NT2/D1 (cell line): ENCODE measurements at regions not wholly inside any gene's neighbourhood (a gene's known extent, or its start where the extent isn't known, plus 50 kb on each side); places are given as distances from the start of the nearest gene placed in this dataset.

Experiments used
- YY1 ChIP-seq: IDR thresholded peaks from 2 replicates; pipeline ENCODE4 v1.6.1; 2011; ENCODE audit not compliant: insufficient read length, insufficient read depth
- ZNF274 ChIP-seq: IDR thresholded peaks from 2 replicates; pipeline ENCODE4 v1.6.1; 2011; ENCODE audit warnings: mild to moderate bottlenecking, low read depth, low read length

DNA sequence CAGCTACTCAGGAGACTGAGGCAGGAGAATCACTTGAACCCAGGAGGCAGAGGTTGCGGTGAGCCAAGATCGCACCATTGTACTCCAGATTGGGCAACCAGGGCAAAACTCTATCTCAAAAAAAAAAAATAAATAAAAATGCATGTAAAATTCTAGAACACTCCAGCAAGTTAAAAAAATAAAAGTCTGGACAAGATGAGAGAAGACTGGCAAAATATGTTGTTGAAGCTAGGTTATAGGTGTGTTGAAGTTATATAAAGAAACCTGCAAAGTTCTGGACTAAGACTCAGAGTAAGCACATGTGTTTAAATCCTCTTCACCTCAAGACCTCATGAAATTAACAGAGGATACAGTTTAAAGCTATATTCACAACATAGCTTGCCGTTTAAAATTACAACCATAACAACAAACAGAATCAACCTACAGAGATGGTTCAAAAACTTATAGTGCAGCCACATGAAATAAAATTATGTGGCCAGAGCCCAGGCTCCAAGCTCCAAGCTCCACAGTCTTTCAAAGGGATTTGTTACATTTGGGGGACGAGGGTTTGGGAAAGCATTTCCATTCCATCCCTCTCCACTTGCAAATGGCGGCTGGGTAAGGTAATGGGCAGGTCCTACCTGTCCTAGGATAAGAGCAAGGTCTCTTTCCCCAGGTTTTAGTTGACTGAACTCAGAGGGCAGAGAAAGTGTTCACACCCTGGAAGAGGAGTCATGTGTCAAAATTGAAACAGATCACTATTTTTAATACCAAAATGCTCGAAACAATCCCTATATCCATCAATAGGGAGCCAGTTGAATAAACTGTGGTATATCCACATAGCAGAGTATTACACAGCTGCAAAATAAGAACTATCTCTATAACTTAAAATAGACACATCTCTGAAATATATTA, 59.9 kb upstream of the MYCN start:
- TF ChIP-seq YY1 (no peak), ZNF274 (no peak)
